ENCODE measurements at regions not wholly inside any gene's neighbourhood (a gene's known extent, or its start where the extent isn't known, plus 50 kb on each side); places are given as distances from the start of the nearest gene placed in this dataset.

GRCh38 chr6:155786528-155786927 is 330.9 kb upstream of the NOX3 start:
- TF ChIP-seq, protein P1, sequence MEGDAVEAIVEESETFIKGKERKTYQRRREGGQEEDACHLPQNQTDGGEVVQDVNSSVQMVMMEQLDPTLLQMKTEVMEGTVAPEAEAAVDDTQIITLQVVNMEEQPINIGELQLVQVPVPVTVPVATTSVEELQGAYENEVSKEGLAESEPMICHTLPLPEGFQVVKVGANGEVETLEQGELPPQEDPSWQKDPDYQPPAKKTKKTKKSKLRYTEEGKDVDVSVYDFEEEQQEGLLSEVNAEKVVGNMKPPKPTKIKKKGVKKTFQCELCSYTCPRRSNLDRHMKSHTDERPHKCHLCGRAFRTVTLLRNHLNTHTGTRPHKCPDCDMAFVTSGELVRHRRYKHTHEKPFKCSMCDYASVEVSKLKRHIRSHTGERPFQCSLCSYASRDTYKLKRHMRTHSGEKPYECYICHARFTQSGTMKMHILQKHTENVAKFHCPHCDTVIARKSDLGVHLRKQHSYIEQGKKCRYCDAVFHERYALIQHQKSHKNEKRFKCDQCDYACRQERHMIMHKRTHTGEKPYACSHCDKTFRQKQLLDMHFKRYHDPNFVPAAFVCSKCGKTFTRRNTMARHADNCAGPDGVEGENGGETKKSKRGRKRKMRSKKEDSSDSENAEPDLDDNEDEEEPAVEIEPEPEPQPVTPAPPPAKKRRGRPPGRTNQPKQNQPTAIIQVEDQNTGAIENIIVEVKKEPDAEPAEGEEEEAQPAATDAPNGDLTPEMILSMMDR (conservative IDR thresholded peaks at IDR 0.05 in 1 of 2, IDR thresholded peaks at IDR 0.05 in 1 of 2; ENCODE audit: extremely low read depth in 1 of 2, insufficient read depth in 1 of 2, low read depth in 1 of 2, low read length in 2 of 2) = no peak
- no peak for TF ChIP-seq EZH2 (IDR thresholded peaks at IDR 0.05; ENCODE audit: borderline replicate concordance, low read length)

Data from mammary epithelial cell (primary cell).